Fibroblast of gingiva (primary cell): ENCODE measurements at regions not wholly inside any gene's neighbourhood (a gene's known extent, or its start where the extent isn't known, plus 50 kb on each side); places are given as distances from the start of the nearest gene placed in this dataset.
"Not testable (repeated sequence)": the region's sequence is repeated elsewhere in the genome, so short reads cannot be mapped to it uniquely, and the experiment has no call there.

Experiments
- DNase-seq: peaks from one replicate; pipeline ENCODE4 v3.0.0-alpha.2; 2011; ENCODE audit warnings: low read depth

DNA sequence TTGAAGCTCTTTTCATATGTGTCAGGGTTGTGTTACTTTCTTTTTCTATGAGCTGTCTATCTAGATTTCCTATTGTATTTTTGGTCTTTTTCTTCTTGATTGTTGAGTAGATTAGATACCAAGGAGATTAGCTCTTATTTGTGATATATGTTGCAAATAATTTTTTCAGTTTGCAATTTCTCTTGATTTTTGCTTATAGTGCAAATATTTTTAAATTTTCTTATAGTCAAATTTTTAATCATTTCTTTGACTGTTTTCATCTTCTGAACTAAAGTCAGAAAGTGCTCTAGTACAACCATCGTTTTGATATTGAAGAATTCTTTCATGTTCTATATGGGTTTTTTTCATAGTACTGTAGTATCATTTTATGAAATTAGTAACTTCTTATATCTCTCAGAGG lies 193.7 kb downstream of the OSTF1 start:
- DNase-seq = no peak

DNA sequence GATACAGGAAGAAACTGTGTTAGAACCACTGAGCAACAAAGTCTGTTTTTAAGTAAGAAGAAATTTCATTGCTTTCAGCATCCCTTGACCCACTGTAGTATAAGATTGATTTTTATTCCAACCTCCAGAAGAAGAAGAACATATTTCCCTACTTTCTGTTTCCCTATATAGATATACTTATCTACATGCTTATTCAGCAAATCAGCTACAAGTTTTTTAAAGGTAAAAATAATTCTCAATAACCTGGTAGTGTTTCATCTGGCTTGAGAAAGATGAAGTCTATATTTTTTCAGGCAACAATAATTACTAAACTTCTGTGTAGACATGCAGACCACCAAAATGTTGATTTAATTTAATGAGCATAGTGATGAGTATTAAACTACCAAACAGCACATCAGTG lies 201.0 kb downstream of the OSTF1 start:
- no peak for DNase-seq

DNA sequence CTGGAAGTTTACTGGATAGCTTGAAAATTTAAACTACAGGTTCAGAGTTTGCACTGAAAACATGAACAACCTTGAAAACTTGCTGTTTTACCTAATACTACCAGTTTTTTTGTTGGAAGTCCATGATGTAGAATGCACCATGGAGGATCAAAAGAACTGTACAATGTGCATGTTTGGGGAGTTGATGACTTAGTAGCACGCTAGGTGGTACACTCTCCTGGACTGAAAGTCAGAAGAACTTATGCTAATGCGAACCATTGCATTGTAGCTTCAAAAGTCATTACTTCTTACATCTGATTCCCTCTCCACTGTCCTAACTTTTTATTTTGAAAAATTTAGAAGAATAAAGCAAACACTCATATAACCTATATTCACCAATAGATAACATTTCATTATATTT lies 211.0 kb downstream of the OSTF1 start:
- DNase-seq = no peak

DNA sequence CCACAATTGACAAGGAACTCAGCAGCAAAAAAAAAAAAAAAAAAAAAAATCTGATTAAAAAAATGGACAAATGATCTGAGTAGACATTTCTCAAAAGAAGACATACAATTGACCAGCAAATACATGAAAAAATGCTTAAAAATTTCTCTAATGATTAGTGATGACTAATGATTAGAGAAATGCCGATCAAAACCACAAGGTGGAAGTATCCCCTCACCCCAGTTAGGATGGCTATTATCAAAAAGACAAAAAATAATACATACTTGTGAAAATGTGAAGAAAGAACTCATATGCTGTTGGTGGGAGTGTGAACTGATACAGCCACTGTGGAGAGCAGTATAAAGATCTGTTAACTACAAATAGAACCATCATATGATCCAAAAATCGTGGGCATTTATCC lies 245.3 kb downstream of the OSTF1 start:
- DNase-seq = no peak

DNA sequence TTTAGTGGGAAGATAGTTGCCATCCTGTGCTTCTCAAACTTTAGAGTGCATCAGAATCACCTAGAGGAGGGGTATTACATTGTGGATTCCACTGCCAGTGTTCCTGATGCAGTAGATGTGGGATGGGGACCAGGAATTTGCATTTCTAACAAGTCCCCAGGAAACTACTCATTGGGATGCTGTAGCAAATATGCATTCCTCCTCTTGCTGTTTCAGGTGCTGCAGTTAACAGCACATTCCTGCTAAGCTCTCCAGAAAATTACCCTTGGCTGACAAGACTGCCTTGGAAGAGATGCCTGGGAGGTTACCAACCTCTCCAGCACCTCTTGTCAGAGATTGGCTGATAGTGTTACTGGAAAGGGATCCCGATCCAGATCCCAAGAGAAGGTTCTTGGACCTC lies 270.5 kb downstream of the OSTF1 start:
- no peak for DNase-seq

DNA sequence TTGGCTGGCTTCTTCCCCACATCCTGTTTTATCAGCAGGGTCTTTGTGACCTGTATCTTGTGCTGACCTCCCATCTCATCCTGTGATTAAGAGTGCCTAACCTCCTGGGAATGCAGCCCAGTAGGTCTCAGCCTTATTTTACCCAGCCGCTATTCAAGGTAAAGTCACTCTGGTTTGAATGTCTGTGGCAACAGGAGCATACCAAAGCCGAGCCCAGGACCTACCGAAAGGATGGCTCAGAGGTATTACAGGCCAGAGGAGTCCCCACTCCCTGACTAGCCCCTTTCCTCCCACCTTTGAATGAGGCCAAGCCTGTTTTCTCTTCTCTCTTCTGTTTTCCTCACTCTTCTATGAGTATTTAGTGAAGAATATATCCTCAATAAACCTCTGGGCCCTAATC lies 271.3 kb downstream of the OSTF1 start:
- no peak for DNase-seq

DNA sequence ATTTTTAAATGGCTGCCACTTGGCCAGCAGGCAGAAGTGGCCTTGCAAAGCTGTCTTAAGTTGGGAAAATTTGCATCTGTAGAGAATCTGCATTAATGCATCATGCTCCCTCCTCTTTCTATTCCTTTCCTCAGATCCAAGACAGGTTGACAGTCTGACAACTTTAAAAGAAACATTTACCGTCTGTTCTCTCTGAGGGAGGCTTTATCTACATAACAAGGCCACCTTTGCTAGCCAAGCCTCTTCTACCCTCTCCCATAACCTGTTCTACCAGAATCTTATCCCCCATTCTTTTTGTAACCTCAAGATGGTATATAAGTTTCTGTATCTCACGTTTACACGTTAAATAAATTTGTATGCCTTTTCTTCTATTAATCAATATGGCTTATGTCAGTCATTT lies 271.9 kb downstream of the OSTF1 start:
- no peak for DNase-seq

DNA sequence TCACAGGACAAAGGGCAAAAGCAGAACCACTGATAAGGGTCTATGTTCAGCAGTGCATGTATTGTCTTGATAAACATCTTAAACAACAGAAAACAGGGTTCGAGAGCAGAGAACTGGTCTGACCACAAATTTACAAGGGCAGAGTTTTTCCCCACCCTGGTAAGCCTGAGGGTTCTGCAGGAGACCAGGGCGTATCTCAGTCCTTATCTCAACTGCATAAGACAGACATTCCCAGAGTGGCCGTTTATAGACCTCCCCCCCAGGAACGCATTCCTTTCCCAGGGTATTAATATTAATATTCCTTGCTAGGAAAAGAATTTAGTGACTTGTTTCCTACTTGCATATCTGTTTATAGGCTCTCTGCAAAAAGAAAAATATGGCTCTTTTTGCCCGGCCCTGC lies 274.1 kb downstream of the OSTF1 start:
- DNase-seq = not testable (repeated sequence)

DNA sequence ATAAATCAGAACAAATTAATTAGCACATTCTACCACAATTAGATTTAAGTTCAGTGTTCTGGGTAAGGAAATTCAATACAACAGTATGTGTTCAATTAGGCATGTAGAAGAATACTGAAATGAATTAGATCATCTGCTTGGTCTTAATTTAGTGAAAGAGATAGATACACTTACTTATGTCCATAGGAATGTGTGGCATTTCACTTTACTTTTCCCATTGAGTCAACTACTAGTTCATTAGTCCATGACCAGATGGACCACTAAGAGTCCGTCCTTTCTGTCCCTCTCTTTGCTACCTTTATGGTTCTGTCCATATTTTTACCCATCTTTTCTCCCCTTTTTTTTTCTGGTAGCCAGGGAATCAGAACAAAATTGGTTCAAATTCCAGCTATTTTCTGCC lies 276.9 kb downstream of the OSTF1 start:
- no peak for DNase-seq

DNA sequence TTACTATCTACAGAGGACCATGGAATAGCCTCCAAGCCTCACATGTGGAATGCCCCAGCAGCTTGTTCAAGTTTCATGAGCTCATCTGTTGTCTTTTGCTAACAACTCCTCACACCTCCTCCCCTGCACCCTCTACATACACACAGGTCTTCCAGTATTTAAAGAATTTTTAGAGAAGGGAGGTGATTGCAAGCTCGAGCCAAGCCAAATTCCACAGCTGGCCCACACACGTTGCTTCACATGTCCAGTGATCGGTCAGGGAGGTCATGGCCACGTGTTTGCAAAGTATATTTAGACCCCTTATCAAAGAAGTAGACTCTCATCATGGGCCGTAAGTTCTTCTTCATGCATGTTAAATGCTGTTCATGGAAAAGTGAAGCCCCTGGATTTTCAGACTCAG lies 281.7 kb downstream of the OSTF1 start:
- DNase-seq = no peak

DNA sequence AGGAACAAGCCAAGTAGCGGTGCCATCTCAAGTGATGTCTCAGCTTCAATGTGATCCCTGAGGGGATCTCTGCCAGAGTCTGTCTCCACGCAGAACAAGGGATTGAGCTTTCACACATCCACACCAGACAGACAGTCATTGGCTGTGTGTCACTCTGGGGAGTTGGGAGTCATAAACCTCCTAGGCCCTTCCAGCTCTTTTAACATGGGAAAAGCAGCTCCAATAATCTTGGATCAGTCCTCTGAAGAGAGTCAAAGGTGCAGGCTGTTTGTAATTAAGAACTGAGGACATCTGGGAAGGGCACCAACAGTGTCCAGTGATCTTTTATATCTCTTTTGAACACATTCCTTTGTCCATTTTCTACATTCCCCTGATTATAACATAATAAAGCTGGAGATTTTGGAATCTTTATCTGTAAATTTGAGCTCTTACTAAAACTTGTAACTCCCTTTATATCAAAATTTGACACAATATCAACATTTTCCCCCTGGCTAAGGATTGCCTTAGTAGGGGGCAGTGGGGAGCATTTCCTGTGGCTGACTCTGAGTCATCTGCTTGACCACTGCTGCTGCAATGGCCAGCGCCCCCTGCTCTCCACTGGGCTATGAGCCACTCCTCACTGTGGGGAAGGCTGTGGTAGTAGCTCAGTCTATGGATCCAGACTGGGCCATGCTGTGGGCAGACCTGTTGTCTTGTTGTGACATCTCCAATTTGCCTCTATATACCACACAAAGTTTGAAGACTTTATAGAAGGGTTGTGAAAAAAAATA lies 284.4 kb downstream of the OSTF1 start:
- no peak for DNase-seq

DNA sequence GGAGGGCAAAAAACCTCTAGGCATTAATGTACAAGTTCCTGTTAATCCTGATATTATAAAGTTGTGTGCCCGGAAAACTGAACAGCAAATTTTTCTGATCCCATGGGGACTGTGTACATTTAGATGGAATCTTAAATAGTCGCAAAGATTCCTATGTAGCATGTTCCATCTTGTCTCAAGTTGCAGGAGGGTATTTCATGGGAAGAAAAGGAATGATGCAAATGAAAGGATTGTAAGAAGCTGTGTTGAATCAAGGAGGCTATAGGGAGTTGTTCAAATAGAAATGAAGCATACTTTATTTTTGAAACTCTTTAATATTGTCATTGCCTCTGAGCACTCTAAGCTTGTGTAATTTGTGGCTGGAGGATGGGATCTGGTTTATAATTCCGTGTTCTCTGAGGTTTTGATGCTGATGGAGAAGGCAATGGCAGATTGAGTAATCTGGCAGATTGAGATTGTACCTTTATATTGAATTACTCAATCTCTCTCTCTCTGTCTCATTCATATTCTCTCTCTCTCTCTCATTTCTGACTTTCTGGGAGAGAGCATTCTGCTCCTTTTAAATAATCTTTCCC lies 288.5 kb downstream of the OSTF1 start:
- no peak for DNase-seq

DNA sequence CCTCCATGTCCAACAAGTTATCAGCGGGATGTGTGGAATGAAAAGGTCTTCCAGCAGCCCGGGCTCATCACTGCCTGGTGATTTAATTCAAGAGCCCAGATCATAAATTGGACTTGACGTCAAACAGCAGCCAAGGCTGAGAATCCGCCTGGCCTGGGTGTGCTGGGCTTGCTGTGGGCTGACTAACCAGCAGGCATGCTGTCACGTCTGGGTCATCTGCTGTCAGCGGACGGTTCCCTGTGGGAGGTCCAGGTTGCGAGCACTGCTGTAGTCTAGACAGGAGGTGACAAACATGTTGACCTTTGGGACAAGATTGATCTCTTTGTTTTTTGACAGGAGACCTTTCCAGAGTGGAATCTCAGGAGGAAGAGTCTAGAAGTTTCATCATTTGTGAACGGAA lies 289.7 kb downstream of the OSTF1 start:
- peak; percentile 26 for DNase-seq

DNA sequence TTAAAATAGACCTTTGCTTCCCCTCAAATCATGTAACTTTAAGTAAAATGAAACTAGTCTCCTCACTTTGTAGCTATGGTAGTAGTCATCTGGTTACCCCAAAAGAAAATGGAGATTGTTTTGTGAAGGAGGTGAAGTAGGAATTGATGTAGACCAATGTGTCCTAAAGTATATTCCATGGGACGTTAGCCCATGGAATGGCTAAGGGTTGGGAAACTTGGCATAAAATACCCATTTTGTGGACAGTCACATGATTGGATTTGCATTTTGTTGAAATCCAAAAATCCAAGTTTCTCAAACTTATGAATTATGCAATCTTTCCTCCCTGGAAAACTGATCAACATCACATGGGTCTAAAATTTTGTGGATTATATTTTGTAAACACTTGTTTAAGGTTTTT lies 290.6 kb downstream of the OSTF1 start:
- DNase-seq = no peak

DNA sequence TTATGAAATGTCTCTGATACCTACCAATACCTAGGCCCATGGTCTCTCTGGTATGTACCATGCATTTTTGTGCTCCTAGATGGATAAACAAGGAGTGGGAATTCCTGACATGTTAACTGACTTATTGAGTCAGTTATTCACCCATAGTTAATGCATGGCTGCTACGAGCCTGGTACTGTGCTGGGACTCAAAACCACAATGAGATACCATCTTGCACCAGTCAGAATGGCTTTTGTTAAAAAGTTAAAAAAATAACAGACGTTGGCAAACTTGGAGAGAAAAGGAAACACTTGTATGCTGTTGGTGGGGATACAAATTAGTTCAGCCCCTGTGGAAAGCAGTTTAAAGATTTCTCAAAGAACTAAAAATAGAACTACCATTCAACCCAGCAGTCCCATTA lies 293.8 kb downstream of the OSTF1 start:
- DNase-seq = no peak

DNA sequence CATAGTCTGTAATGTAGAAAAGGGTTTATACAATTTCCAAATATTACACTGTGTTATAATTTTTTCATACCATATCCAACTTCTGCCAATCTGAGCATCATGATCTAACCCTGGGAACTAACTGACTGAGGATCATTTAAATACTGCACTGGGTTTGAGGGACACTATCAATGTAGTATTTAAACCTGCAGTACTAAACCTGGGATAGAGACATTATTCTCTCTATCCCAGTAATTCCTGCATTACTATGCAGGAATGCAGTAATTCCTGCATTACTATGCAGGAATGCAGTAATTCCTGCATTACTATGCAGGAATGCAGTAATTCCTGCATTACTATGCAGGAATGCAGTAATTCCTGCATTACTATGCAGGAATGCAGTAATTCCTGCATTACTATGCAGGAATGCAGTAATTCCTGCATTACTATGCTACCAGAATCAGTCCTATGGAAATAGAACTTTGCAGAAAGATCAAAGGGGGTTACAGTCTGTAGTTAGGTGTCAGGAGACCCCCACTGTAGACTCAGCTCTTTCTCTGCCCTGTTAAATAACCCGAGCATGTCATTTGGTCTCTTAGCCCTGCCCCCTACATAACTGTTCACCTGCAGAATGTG lies 295.2 kb downstream of the OSTF1 start:
- DNase-seq = not testable (repeated sequence)

DNA sequence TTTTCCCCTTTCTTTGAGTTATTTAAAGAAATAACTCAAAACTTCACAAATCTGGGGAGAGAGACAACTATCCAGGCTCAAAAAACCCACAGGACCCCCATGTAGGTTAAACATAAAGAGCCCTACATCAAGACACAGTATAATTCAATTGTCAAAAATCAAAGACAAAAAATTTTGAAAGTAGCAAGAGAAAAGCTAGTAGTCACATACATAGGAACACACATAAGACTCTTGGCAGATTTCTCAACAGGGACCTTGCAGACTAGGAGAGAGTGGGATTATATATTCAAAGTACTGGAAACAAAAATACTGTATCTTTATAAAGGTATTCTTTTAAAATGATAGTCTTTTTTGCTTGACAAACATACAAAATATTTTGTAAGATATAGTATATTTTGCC lies 296.9 kb downstream of the OSTF1 start:
- no peak for DNase-seq

DNA sequence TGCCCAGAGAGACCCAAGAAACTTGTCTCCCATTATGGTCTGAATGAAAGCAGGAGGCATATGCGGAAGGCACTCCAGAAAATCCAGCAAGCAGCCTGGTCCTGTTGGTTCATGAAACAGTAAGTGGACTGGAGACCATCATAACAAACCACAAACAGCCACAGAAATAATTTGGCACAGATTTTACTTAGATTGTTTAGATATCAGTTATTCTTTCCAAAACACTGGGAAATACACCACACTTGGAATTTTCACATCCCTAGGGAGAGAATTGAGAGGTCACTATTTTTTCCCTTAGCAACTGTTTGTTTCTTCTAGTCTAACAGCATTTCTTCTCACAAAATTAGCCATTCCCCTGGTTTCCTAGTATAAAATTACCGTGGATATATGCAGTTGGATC lies 300.8 kb downstream of the OSTF1 start:
- peak; percentile 63 for DNase-seq

DNA sequence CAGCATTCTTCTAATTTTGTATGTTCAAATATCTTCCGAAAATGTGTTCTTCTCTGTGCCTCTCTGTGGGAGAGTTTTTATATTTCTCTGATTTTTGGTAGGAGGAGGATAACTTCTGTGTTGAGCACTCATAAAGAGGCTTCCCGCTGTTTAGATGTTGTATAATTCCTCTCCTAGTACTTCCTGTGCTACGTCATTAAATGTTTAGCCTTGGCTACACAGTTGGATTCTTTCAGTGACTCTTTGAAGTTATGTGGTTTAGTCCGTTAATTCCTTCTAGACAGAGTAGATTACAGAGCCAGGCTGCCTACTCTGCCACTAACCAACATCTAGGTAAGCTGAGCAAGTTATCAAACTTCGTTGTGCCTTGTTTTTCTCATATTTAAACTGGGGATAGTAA lies 302.6 kb downstream of the OSTF1 start:
- DNase-seq = no peak

DNA sequence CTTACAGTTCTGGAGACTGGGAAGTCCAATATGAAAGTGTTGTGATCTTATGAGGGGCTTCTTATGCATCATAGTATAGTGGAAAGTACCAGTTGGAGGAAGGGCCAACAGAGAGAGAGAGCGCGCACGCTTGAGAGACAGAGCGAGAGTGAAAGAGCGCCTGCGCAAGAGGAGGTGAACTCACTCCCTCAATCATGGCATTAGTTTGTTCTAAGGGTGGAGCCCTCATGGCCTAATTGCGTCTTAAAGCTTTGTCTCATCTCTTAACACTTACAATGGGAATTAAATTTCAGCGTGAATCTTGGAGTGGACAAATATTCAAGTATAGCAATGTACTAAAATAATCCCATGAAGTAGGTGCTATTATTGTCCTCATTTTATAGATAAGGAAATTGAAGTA lies 303.2 kb downstream of the OSTF1 start:
- no peak for DNase-seq

DNA sequence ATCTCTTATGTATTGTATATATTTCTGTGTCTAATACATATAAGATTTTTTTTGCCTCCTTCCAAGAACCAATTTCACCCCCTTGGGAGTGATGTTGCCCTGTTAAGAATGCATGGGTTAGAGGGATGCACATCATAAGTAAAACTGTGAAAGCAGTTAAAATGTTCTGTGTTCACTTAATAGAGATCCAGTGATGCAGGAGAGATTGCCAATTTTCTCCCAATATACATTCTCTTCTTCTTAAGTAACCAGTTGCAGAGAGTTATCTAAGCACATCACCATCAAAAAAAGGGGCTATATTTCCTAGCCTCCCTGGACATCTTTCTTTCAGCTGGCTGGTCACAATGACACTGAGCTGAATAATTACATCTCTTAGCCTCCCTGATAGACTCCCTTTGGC lies 307.0 kb downstream of the OSTF1 start:
- no peak for DNase-seq

DNA sequence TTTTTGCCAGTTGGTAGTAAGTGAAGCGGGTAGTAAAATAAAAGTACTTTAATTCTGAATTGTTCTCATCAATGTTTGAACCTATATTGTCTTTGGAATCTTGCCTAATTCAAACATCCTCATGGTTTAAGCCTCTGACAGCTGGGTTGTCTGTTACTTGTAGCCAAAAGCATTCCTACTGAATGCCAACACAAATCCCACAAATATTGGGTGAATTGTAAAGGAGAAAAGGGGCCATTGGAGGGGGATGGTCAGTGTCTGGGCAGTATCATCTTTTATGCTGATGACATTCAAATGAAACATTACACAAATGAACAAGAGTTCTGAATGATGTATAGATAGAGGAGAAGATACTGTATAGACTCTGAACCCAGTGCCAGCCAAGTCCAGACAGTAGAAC lies 309.5 kb downstream of the OSTF1 start:
- DNase-seq = no peak

DNA sequence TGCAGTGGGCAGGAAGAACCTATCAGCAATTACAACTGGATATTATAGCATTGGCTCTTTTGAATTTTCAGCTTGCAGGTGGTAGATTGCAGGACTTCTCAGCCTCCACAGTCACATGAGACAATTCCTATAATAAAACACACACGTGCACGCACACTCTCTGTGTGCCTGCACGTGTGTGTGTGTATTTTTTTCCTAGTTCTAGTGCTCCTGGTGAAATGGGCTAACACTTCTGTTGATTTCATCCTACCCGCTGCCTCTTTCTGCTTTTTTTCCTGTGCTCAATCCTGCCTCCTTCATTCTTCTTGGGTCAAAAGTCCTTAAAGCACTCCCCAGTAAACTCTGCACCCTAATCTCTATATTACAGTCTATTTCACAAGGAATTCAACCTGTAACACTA lies 320.1 kb downstream of the OSTF1 start:
- no peak for DNase-seq

DNA sequence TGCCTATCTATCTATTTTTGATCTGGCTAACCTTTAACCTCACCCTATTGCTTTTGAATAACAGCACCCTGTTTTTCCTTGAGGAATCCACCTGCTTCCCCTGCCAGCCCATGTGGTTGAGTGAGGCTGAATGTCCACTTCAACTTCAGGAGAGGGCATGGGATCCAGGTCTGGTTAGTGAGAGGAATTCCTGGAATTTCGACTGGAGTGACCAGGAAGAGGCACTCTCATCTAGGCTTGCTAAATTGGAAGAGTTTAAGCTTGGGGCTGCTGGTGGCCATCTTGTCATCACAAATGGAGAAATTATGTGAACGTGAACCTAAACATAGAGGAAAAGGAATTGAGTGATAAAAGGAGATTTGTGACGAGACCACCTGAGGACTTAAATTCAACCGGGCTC lies 322.1 kb downstream of the OSTF1 start:
- no peak for DNase-seq
